ENCODE measurements at regions not wholly inside any gene's neighbourhood (a gene's known extent, or its start where the extent isn't known, plus 50 kb on each side); places are given as distances from the start of the nearest gene placed in this dataset.

- no peak for TF ChIP-seq CTCF (conservative IDR thresholded peaks at IDR 0.05 in 1 of 2, IDR thresholded peaks at IDR 0.05 in 1 of 2; ENCODE audit: extremely low read depth in 1 of 2, insufficient read depth in 1 of 2, low read depth in 1 of 2, low read length in 2 of 2)
- TF ChIP-seq EZH2 (IDR thresholded peaks at IDR 0.05; ENCODE audit: borderline replicate concordance, low read length): no peak
These were observed 56.1 kb upstream of the EIF5 start for GRCh38 chr14:103277931-103278330.
